Endothelial cell (in vitro differentiated cells): ENCODE measurements at regions not wholly inside any gene's neighbourhood (a gene's known extent, or its start where the extent isn't known, plus 50 kb on each side); places are given as distances from the start of the nearest gene placed in this dataset.

Source experiments
- DNase-seq: peaks from one replicate; pipeline ENCODE4 v3.0.0; 2021; ENCODE audit warnings: low spot score
- H3K27ac Mint-ChIP-seq: one replicate; pipeline ENCODE4 v1.8.0; 2021; ENCODE audit warnings: mixed read lengths, inconsistent platforms; ENCODE audit not compliant: unreplicated experiment
- H3K27me3 Mint-ChIP-seq: one replicate; pipeline ENCODE4 v1.8.0; 2021; ENCODE audit warnings: mild to moderate bottlenecking, moderate library complexity, mixed read lengths, inconsistent platforms; ENCODE audit not compliant: unreplicated experiment
- H3K36me3 Mint-ChIP-seq: one replicate; pipeline ENCODE4 v1.8.0; 2021; ENCODE audit warnings: mild to moderate bottlenecking, low read depth, mixed read lengths, inconsistent platforms; ENCODE audit not compliant: unreplicated experiment
- H3K4me1 Mint-ChIP-seq: one replicate; pipeline ENCODE4 v1.8.0; 2021; ENCODE audit warnings: mild to moderate bottlenecking, mixed read lengths, inconsistent platforms; ENCODE audit not compliant: unreplicated experiment
- H3K4me3 Mint-ChIP-seq: one replicate; pipeline ENCODE4 v1.8.0; 2021; ENCODE audit warnings: mild to moderate bottlenecking, mixed read lengths, inconsistent platforms; ENCODE audit not compliant: unreplicated experiment
- H3K9me3 Mint-ChIP-seq: one replicate; pipeline ENCODE4 v1.8.0; 2021; ENCODE audit warnings: mixed read lengths, inconsistent platforms; ENCODE audit not compliant: unreplicated experiment
- TF ChIP-seq, protein P1 (sequence below): fragments of 200-600 bp; sonication (generic); IDR thresholded peaks from one replicate; pipeline ENCODE4 v1.5.0; 2021; ENCODE audit warnings: antibody characterized with exemption; ENCODE audit not compliant: unreplicated experiment

DNA sequence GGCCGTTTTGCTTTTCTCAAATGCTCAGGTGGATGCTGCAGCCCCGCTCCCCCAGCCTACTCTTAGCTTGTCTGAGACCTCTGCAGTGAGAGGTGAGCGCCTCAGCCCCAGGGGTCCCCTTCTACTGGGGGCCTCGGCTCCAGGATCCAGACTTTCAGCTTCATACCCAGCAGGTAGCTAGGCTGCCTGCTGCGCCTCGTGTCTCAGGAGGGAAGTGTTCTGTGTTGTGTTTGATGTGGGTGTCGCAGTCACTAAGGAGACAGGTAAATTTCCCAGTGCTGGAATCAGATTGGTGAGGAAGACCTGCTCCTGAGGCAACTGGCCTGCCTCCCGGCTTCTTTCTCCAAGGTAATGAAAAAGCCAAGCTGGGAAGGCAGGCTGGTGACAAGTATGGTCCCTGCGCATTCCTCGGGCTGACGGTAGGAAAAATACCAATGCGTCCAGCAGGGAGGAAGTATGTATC lies 604.0 kb upstream of the SALL1 start:
- Mint-ChIP-seq H3K27me3 (no peaks in the 10 kb centered on the region), H3K4me1 (peaks cover 10% of the 10 kb centered on the region), H3K36me3 (no peaks in the 10 kb centered on the region), H3K9me3 (no peaks in the 10 kb centered on the region), H3K4me3 (no peak overlapping the region), H3K27ac (no peak overlapping the region)
- TF ChIP-seq, protein P1, sequence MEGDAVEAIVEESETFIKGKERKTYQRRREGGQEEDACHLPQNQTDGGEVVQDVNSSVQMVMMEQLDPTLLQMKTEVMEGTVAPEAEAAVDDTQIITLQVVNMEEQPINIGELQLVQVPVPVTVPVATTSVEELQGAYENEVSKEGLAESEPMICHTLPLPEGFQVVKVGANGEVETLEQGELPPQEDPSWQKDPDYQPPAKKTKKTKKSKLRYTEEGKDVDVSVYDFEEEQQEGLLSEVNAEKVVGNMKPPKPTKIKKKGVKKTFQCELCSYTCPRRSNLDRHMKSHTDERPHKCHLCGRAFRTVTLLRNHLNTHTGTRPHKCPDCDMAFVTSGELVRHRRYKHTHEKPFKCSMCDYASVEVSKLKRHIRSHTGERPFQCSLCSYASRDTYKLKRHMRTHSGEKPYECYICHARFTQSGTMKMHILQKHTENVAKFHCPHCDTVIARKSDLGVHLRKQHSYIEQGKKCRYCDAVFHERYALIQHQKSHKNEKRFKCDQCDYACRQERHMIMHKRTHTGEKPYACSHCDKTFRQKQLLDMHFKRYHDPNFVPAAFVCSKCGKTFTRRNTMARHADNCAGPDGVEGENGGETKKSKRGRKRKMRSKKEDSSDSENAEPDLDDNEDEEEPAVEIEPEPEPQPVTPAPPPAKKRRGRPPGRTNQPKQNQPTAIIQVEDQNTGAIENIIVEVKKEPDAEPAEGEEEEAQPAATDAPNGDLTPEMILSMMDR: no peak
- no peak for DNase-seq

DNA sequence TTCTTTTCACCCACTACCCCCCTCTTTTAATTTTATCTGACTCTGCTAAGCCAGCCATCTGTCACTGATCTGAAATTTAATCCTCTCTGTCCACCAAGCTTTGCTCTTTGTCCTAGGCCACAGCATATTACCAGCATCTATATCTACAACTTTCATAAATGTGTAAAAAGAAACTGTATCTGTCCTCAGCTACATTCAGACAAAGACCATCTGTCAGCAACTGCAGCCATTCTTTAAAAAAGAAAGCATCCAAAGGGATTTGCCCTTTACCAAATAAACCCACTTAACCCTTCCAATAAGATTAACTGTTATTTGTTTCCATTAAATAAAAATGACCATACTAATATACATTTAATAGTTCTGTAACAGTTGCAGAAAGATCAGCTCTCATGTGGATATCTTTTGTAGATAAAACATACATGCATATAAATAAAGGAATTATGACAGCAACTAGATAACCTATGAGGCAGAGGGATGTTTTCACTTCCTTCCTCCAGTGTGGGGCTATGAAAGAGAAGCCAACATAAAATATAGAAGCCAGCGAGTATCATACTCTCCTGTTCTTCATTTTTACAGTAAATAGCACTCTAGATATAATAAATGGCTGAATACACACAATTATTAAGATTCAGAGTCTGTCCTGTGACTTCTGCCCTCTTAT lies 602.5 kb upstream of the SALL1 start:
- DNase-seq: no peak
- H3K4me3 Mint-ChIP-seq: no peak overlapping the region
- no peaks in the 10 kb centered on the region for H3K27me3 Mint-ChIP-seq
- TF ChIP-seq, protein P1: no peak
- H3K36me3 Mint-ChIP-seq: no peaks in the 10 kb centered on the region
- H3K9me3 Mint-ChIP-seq: no peaks in the 10 kb centered on the region
- H3K4me1 Mint-ChIP-seq: peaks cover 10% of the 10 kb centered on the region
- no peak overlapping the region for H3K27ac Mint-ChIP-seq

DNA sequence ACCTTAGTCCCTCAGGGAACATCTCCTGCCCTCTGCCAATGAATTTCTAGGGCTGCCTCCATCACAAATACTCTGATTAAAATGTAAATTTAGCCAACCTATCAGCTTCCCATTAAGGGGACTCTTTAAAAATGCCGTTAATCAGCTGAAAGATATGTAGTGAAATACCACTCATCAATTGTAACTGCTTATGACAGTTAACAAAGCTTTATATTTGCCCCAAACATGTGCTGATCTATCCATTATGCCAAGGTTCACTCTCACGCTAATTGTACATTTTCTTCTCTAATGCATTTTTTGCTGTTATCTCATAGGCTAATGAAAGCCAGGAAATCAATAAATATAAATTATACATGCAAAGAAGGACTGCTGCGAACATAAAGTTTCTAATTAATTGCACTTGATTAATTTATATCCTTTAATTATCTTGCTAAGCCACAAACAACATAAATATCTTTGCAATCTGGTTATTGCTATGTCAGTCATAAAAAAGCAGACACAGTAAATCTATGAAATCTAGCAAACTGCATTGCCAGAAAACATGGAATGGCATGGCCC lies 601.4 kb upstream of the SALL1 start:
- Mint-ChIP-seq H3K27ac (no peak overlapping the region), H3K4me3 (no peak overlapping the region), H3K36me3 (no peaks in the 10 kb centered on the region), H3K9me3 (no peaks in the 10 kb centered on the region), H3K27me3 (no peaks in the 10 kb centered on the region), H3K4me1 (peaks cover 10% of the 10 kb centered on the region)
- no peak for DNase-seq
- TF ChIP-seq, protein P1: no peak

DNA sequence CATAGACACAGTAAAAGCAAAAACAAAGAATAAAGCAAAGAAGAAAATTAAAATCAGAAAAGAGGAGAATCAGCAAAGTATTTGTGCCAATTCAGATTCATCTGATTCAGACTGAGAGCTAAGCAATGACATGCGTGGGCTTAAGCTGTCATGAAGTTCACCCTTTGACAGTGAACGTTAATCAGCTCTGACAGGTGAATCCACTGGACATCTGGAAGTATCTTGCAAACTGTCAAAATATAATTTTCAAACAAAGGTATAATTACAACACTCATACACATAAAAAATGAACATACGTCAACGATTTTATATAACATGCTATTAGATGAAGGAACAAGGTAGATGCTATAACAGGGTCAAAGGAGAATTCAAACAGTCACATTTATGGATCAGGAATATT lies 596.3 kb upstream of the SALL1 start:
- Mint-ChIP-seq H3K27me3 (no peaks in the 10 kb centered on the region), H3K27ac (no peak overlapping the region), H3K9me3 (no peaks in the 10 kb centered on the region), H3K4me1 (peaks cover 2% of the 10 kb centered on the region), H3K36me3 (no peaks in the 10 kb centered on the region), H3K4me3 (no peak overlapping the region)
- TF ChIP-seq, protein P1: no peak
- DNase-seq: no peak

DNA sequence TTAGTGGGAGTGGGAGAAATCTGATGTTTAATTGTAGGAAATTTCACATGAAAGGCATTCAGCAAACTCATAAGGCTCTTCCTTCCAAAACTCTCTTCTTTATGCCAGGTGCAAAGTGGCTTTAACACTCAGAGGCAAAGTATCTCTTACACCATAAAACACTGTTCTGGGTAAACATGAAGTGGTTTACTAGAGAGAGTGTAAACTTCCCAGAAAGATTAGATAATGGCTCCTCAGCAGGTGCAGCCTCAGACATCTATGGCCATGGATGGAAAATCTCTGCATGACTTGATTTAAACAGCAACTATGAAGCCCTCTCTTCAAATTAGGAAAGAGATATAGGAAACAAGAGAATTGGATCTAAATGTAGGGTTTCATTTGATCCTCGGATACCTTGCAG lies 583.1 kb upstream of the SALL1 start:
- Mint-ChIP-seq H3K4me1 (no peaks in the 10 kb centered on the region), H3K36me3 (no peaks in the 10 kb centered on the region), H3K9me3 (no peaks in the 10 kb centered on the region), H3K27ac (no peak overlapping the region), H3K27me3 (peaks cover 1% of the 10 kb centered on the region), H3K4me3 (no peak overlapping the region)
- TF ChIP-seq, protein P1: no peak
- DNase-seq: no peak
